ENCODE measurements at regions not wholly inside any gene's neighbourhood (a gene's known extent, or its start where the extent isn't known, plus 50 kb on each side); places are given as distances from the start of the nearest gene placed in this dataset.

DNA sequence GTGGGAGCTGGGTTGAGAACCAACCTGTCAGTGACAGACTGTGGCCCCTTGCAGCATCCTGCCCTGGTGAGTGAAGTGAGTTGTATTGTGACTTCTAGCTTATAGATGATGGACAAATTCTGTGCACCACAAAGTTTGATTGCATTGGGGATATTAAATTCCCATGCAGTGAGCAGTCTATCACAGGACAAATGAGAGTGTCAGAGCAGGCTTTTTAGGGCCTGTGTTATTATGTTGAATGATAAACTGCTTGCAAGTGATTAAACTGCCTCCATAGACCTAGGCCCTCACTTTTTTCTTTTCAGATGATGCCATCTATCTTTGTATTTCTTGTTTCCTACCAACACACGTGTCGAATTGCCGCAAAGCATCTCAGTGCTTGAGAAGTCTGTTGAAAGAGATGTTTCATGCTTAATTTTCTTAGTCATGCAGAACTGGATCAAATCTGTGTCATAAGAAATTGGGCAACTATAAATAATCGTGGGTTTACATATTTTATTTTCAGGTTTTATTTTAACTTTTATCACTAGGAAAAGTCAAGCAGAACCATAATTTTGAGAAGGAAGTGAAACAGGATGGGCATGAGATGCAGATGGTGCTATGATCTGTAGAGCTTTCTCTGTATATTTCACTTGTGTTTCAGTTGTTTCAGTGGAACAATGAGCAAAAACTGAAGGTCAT, 199.2 kb downstream of the S1PR1 start (continued):
- no peak for TF ChIP-seq ZNF441 (CRISPR knock-in tag; IDR thresholded peaks at IDR 0.05; ENCODE audit: borderline replicate concordance)
- no peak for TF ChIP-seq TBX3 (IDR thresholded peaks at IDR 0.05; ENCODE audit: borderline replicate concordance)
- TF ChIP-seq, protein P1, sequence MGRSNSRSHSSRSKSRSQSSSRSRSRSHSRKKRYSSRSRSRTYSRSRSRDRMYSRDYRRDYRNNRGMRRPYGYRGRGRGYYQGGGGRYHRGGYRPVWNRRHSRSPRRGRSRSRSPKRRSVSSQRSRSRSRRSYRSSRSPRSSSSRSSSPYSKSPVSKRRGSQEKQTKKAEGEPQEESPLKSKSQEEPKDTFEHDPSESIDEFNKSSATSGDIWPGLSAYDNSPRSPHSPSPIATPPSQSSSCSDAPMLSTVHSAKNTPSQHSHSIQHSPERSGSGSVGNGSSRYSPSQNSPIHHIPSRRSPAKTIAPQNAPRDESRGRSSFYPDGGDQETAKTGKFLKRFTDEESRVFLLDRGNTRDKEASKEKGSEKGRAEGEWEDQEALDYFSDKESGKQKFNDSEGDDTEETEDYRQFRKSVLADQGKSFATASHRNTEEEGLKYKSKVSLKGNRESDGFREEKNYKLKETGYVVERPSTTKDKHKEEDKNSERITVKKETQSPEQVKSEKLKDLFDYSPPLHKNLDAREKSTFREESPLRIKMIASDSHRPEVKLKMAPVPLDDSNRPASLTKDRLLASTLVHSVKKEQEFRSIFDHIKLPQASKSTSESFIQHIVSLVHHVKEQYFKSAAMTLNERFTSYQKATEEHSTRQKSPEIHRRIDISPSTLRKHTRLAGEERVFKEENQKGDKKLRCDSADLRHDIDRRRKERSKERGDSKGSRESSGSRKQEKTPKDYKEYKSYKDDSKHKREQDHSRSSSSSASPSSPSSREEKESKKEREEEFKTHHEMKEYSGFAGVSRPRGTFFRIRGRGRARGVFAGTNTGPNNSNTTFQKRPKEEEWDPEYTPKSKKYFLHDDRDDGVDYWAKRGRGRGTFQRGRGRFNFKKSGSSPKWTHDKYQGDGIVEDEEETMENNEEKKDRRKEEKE (IDR thresholded peaks at IDR 0.05) = no peak
- TF ChIP-seq NR2C2 (CRISPR knock-in tag; IDR thresholded peaks at IDR 0.05; ENCODE audit: borderline replicate concordance) = no peak

DNA sequence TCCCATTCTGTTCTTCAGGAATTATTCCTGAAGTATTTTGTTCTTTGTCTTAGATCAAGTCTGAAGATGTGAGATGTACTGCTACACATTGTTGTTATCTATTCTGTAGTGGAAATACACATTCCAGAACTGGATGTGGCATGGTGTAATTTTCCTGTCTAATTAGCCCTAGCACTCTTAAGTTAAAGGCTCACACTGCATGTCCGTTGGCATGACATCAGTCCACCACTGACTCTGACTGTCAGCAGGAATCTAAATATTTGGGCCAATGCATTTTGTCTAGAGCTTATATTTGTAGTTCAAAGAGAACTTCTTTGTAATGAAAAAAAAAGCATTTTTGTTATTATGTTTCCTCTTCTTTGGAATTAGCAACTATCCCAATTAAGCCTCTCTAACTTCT, 201.0 kb downstream of the S1PR1 start:
- intact Hi-C loops (cut with micrococcal nuclease; ENCODE audit: unreplicated experiment) = no loop called here

More for the DNA sequence above, 201.0 kb downstream of the S1PR1 start:
- no peak for FAIRE-seq
- 0% methylated on average over 1 of the region's 1 CpG for WGBS (ENCODE audit: low lambda C conversion rate)
- H3K4me3 ChIP-seq (replicated peaks in 1 of 3; ENCODE audit: insufficient read depth in 1 of 3, low read depth in 2 of 3, low read length in 3 of 3) = no peak overlapping the region
- no peak overlapping the region for H3K27ac ChIP-seq (ENCODE audit: extremely low read length, insufficient read depth, low read length)
- no peak overlapping the region for H2AFZ ChIP-seq (ENCODE audit: low read length)
- no peak for DNase-seq (ENCODE audit: low spot score)
- TF ChIP-seq AHDC1 (CRISPR knock-in tag; IDR thresholded peaks at IDR 0.05; ENCODE audit: borderline replicate concordance) (no peak), TBL1XR1 (IDR thresholded peaks at IDR 0.05; ENCODE audit: borderline replicate concordance, low read length, partially characterized antibody) (no peak), GLI4 (CRISPR knock-in tag; IDR thresholded peaks at IDR 0.05; ENCODE audit: borderline replicate concordance) (no peak), ZNF468 (CRISPR knock-in tag; IDR thresholded peaks at IDR 0.05) (no peak), ZFYVE20 (CRISPR knock-in tag; IDR thresholded peaks at IDR 0.05; ENCODE audit: borderline replicate concordance, low read depth) (no peak), ZNF777 (CRISPR knock-in tag; IDR thresholded peaks at IDR 0.05) (no peak), ZNF207 (IDR thresholded peaks at IDR 0.05; ENCODE audit: borderline replicate concordance) (no peak)
- H3K79me2 ChIP-seq (ENCODE audit: insufficient read depth, low read length) = no peaks in the 10 kb centered on the region
- ATAC-seq = no peak
- ChIA-PET POLR2A (no interaction called here), CTCF (ENCODE audit: low intra/inter-chr PET ratio, low total read pairs) (no interaction called here)
- H3K9ac ChIP-seq (ENCODE audit: insufficient read depth, low read depth, low read length) = no peak overlapping the region
- no peaks in the 10 kb centered on the region for H3K36me3 ChIP-seq (replicated peaks in 1 of 2; ENCODE audit: control insufficient read depth in 1 of 2, insufficient read depth in 2 of 2, low read length in 2 of 2)
- no peak overlapping the region for H3K4me2 ChIP-seq (ENCODE audit: low read depth, low read length)
- no TSS peak for BruUV-seq (replicated peaks)
- H4K20me1 ChIP-seq (ENCODE audit: insufficient read depth, low read length) = no peaks in the 10 kb centered on the region
- in situ Hi-C loops (cut with HindIII; ENCODE audit: extremely low pct_ligation_motif_present, low pct_unique_long_range_greater_than_20kb) = no loop called here
- no peaks in the 10 kb centered on the region; a peak in 1 of 5 replicates for H3K27me3 ChIP-seq (ENCODE audit: control insufficient read depth in 1 of 2, insufficient read depth in 2 of 2, low read length in 2 of 2)
- H3K9me3 ChIP-seq (ENCODE audit: low read length) = no peaks in the 10 kb centered on the region
- H3K4me1 ChIP-seq (ENCODE audit: insufficient read depth, low read length) = no peaks in the 10 kb centered on the region

All from HepG2 (cell line).